Testis (tissue), 2 donors: ENCODE measurements at regions not wholly inside any gene's neighbourhood (a gene's known extent, or its start where the extent isn't known, plus 50 kb on each side); places are given as distances from the start of the nearest gene placed in this dataset.

Source experiments
- DNase-seq: peaks from one replicate; pipeline ENCODE4 v3.0.0-alpha.2; 2019
- H3K27ac ChIP-seq, 2 donors: fragments of 200-600 bp; sonication (generic); one replicate each; pipeline ENCODE4 v1.5.1; 2019
- H3K27me3 ChIP-seq: fragments of 200-600 bp; sonication (generic); one replicate; pipeline ENCODE4 v1.5.1; 2019
- H3K36me3 ChIP-seq: fragments of 200-600 bp; sonication (generic); one replicate; pipeline ENCODE4 v1.5.1; 2017; ENCODE audit warnings: low read depth; ENCODE audit errors: missing control alignments
- H3K4me1 ChIP-seq: fragments of 200-600 bp; sonication (generic); one replicate; pipeline ENCODE4 v1.5.1; 2019
- H3K4me3 ChIP-seq, 2 donors: fragments of 200-600 bp; sonication (generic); one replicate each; pipeline ENCODE4 v1.5.1; 2017 to 2019
- H3K9me3 ChIP-seq: fragments of 200-600 bp; sonication (generic); one replicate; pipeline ENCODE4 v1.5.1; 2017
- POLR2A ChIP-seq: fragments of 450-650 bp; IDR thresholded peaks from one replicate; pipeline ENCODE4 v1.6.1; 2017; ENCODE audit warnings: antibody characterized with exemption, mild to moderate bottlenecking, moderate library complexity
- WGBS, 2 donors: methylation state at CpG; one replicate each; pipeline ENCODE4 v1.1.5; 2018; 5-methylcytosine and 5-hydroxymethylcytosine counted together
- intact Hi-C: fragments of 100-400 bp; cut with DNase I; formaldehyde crosslinking; loops from one replicate; pipeline ENCODE4 v1.15.1; 2023; ENCODE audit warnings: low total_unique reads
- small RNA-seq, 2 donors: library from RNA; depleted of rRNA; stranded (forward); fragments of <200 nt; gene quantifications; one replicate each; pipeline ENCODE3, GENCODE V24; 2016
- TF ChIP-seq, protein P1 (sequence below), 3 experiments: fragments of 450-650 bp in 2 of 3; fragments of 200-600 bp in 1 of 3; sonication (generic) in 1 of 3; IDR thresholded peaks; one replicate each; pipeline ENCODE4 v1.5.1; 2016 to 2019; ENCODE audit warnings: antibody characterized with exemption in 3 of 3, mild to moderate bottlenecking in 2 of 3, moderate library complexity in 1 of 3

DNA sequence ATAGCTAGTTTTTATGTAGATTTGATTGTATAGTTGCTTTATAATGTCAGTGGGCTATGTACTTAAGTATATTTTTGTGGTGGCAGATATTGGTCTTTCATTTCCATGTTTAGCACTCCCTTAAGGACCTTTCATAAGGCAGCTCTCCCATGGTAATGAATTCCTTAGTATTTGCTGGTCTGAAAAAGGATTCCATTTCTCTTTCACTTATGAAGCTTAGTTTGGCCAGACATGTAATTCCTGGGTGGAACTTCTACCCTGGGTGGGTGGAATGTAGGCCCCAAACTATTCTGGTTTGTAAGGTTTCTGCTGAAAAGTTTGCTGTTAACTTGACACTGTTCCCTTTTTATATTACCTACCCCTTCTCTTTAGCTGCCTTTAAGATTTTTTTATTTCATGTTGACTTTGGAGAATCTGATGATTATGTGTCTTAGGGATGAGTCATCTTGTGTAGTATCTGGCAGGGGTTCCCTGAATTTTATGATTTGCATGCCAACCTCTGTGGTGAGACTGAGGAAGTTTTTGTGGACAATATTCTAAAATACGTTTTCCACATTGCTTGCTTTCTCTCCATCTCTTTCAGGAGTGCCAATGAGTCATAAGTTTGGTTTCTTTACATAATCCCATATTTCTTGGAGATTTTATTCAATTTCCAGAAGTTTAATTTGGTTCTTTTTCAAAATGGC, 65.4 kb upstream of the VRK2 start:
- Histone ChIP-seq H3K27ac (no peak overlapping the region), H3K4me3 (no peak overlapping the region), H3K27me3 (no peaks in the 10 kb centered on the region), H3K9me3 (no peaks in the 10 kb centered on the region), H3K4me1 (no peaks in the 10 kb centered on the region), H3K36me3 (no peaks in the 10 kb centered on the region)
- WGBS, 2 donors, result 80 to 87% methylated on average over 1 of the region's 1 CpG
- no peak for DNase-seq
- intact Hi-C loops, result no loop called here
- no peak for TF ChIP-seq POLR2A
- TF ChIP-seq, protein P1, sequence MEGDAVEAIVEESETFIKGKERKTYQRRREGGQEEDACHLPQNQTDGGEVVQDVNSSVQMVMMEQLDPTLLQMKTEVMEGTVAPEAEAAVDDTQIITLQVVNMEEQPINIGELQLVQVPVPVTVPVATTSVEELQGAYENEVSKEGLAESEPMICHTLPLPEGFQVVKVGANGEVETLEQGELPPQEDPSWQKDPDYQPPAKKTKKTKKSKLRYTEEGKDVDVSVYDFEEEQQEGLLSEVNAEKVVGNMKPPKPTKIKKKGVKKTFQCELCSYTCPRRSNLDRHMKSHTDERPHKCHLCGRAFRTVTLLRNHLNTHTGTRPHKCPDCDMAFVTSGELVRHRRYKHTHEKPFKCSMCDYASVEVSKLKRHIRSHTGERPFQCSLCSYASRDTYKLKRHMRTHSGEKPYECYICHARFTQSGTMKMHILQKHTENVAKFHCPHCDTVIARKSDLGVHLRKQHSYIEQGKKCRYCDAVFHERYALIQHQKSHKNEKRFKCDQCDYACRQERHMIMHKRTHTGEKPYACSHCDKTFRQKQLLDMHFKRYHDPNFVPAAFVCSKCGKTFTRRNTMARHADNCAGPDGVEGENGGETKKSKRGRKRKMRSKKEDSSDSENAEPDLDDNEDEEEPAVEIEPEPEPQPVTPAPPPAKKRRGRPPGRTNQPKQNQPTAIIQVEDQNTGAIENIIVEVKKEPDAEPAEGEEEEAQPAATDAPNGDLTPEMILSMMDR (IDR thresholded peaks at IDR 0.05), result no peak

DNA sequence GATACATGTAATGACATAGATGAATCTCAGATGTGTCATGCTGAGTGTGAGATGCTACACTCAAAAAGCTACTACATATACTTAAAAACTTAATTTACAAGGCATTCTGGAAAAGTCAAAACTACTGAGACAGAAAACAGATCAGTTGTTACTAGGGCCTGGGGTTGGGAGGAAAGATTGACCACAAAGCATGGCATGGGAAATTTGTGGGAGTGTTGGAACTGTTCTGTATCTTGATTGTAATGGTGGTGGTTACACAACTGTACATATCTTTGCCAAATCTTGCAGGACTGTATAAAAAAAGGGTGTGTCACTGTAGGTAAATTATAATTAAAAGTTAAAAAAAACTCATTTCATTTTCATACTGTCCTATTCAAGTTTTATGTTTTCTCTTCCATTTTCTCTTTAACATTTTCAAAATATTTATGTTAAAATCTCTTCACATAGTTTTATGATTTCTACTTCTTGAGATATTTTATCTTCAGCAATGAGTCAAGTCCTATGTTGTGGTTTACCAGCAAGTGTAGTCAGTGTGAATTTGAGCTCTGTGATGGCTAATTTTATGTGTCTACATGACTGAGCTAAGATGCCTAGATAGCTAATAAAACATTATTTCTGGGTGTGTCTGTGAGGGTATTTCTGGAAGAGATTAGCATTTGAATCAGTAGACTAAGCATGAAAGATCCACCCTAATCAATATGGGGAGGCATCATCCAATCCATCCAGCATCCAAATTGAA, 58.6 kb upstream of the VRK2 start:
- Histone ChIP-seq H3K27me3 (no peaks in the 10 kb centered on the region), H3K27ac (no peak overlapping the region), H3K4me3 (no peak overlapping the region), H3K4me1 (no peaks in the 10 kb centered on the region), H3K9me3 (no peaks in the 10 kb centered on the region), H3K36me3 (no peaks in the 10 kb centered on the region)
- intact Hi-C loops, result no loop called here
- TF ChIP-seq, protein P1 (IDR thresholded peaks at IDR 0.05), result no peak
- TF ChIP-seq POLR2A, result no peak
- no peak for DNase-seq

DNA sequence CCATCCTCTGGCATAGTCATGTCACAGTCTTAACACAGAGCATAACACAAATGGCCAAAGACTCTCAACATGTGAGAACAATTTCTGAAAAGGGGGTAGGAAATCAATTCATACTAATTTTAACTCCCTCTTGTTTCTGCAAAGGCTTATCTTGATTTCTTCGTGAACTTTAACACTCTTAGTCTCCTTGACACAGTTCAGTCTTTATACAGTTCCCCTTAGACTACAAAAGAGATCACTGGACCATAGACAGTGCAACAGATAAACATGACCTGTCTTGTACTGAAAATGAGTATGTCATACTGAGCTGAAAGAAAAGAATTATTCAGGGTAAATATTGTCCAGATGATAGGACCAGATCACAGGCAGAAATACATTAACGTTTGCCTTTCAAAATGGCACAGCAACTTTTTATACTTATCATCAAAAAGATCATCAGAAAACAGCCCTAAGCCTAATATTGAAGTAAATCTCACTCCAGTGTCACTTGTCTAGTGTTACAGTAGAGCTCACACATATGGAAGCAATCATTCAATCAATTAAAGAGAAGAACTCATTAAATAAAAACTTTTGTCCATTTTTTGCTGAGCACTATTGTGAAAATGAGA, 56.4 kb upstream of the VRK2 start:
- Histone ChIP-seq H3K9me3 (no peaks in the 10 kb centered on the region), H3K36me3 (no peaks in the 10 kb centered on the region), H3K4me1 (no peaks in the 10 kb centered on the region), H3K4me3 (no peak overlapping the region), H3K27me3 (no peaks in the 10 kb centered on the region), H3K27ac (no peak overlapping the region)
- 44 to 45% methylated on average over 2 of the region's 2 CpGs for WGBS, 2 donors
- no peak for DNase-seq
- intact Hi-C loops, result no loop called here
- no peak for TF ChIP-seq POLR2A
- TF ChIP-seq, protein P1 (IDR thresholded peaks at IDR 0.05), result no peak

Small RNAs in the stretch of these regions (small RNA-seq; reads per million reads assigned to genes)
- gene PPIAP63, result 0 reads per million in 2 donors
- 0 reads per million in 2 donors for gene RF00592
